PFSK-1 (cell line): ENCODE measurements at regions not wholly inside any gene's neighbourhood (a gene's known extent, or its start where the extent isn't known, plus 50 kb on each side); places are given as distances from the start of the nearest gene placed in this dataset.

Experiments
- POLR2AphosphoS5 ChIP-seq: IDR thresholded peaks from 2 replicates; pipeline ENCODE4 v1.6.1; 2012; ENCODE audit warnings: low read depth, mild to moderate bottlenecking, control low read depth, low read length, moderate library complexity
- SIN3A ChIP-seq: IDR thresholded peaks from 2 replicates; pipeline ENCODE4 v1.6.1; 2012; ENCODE audit warnings: mild to moderate bottlenecking, low read length, moderate library complexity, borderline replicate concordance; ENCODE audit not compliant: insufficient read depth
- TF ChIP-seq, protein P1 (sequence below), 2 experiments: IDR thresholded peaks; 2 replicates each; pipeline versions ENCODE4 v1.6.1 to v1.8.0; 2011 to 2012; ENCODE audit warnings: low read depth in 2 of 2, low read length in 2 of 2, control low read depth in 1 of 2, inconsistent platforms in 1 of 2, mild to moderate bottlenecking in 1 of 2, moderate library complexity in 1 of 2; ENCODE audit not compliant: insufficient read depth in 1 of 2

DNA sequence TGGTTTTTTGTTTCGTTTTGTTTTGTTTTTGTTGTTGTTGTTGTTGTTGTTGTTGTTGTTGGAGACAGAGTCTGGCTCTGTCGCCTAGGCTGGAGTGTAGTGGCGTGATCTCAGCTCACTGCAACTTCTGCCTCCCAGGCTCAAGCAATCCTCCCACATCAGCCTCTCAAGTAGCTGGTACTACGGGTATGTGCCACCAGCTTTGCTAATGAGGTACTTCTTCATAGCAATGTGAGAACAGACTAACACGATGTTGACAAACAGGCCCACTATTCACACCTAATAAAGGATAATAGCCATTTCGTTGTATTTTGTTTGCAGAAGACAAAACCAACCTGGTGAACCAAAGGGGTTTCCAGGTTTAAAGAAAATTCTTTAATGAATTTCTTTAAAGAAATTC is 130.9 kb downstream of the DIRAS2 start:
- TF ChIP-seq POLR2AphosphoS5 (no peak), SIN3A (no peak)
- TF ChIP-seq, protein P1, sequence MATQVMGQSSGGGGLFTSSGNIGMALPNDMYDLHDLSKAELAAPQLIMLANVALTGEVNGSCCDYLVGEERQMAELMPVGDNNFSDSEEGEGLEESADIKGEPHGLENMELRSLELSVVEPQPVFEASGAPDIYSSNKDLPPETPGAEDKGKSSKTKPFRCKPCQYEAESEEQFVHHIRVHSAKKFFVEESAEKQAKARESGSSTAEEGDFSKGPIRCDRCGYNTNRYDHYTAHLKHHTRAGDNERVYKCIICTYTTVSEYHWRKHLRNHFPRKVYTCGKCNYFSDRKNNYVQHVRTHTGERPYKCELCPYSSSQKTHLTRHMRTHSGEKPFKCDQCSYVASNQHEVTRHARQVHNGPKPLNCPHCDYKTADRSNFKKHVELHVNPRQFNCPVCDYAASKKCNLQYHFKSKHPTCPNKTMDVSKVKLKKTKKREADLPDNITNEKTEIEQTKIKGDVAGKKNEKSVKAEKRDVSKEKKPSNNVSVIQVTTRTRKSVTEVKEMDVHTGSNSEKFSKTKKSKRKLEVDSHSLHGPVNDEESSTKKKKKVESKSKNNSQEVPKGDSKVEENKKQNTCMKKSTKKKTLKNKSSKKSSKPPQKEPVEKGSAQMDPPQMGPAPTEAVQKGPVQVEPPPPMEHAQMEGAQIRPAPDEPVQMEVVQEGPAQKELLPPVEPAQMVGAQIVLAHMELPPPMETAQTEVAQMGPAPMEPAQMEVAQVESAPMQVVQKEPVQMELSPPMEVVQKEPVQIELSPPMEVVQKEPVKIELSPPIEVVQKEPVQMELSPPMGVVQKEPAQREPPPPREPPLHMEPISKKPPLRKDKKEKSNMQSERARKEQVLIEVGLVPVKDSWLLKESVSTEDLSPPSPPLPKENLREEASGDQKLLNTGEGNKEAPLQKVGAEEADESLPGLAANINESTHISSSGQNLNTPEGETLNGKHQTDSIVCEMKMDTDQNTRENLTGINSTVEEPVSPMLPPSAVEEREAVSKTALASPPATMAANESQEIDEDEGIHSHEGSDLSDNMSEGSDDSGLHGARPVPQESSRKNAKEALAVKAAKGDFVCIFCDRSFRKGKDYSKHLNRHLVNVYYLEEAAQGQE (IDR thresholded peaks at IDR 0.05; ENCODE audit: insufficient read depth in 1 of 2, low read depth in 2 of 2, low read length in 2 of 2) = no peak
